Kidney (tissue), 13 donors: ENCODE measurements at regions not wholly inside any gene's neighbourhood (a gene's known extent, or its start where the extent isn't known, plus 50 kb on each side); places are given as distances from the start of the nearest gene placed in this dataset.
"Not testable (repeated sequence)": the region's sequence is repeated elsewhere in the genome, so short reads cannot be mapped to it uniquely, and the experiment has no call there.

ENCODE experiments used
- DNase-seq, 5 donors: peaks; one replicate each; pipeline ENCODE4 v3.0.0-alpha.2; 2013 to 2020
- FAIRE-seq: peaks from 2 replicates; lab custom pipeline; 2012; peaks lifted over from hg19 to GRCh38; lab: Jason Lieb, UNC
- H3K27ac ChIP-seq, 2 donors: one replicate each; pipeline ENCODE4 v1.7.0; 2013; ENCODE audit warnings: low read depth in 2 of 2, low read length in 2 of 2, inconsistent platforms in 1 of 2
- H3K27me3 ChIP-seq: one replicate; pipeline ENCODE4 v1.7.1; 2013; ENCODE audit warnings: low read length, inconsistent platforms; ENCODE audit not compliant: control insufficient read depth, insufficient read depth
- H3K36me3 ChIP-seq, 3 donors: one replicate each; pipeline versions ENCODE4 v1.7.0 to v1.7.1; 2013; ENCODE audit warnings: low read length in 3 of 3, control low read depth in 1 of 3, inconsistent platforms in 1 of 3; ENCODE audit not compliant: insufficient read depth in 3 of 3, control insufficient read depth in 2 of 3
- H3K4me1 ChIP-seq, 3 donors: one replicate each; pipeline versions ENCODE4 v1.7.0 to v1.7.1; 2013; ENCODE audit warnings: low read length in 3 of 3, inconsistent platforms in 1 of 3, low read depth in 1 of 3; ENCODE audit not compliant: control insufficient read depth in 2 of 3, insufficient read depth in 2 of 3
- H3K4me3 ChIP-seq, 3 donors: one replicate each; pipeline versions ENCODE4 v1.7.0 to v1.8.1; 2013; ENCODE audit warnings: low read length in 3 of 3, control low read depth in 1 of 3, inconsistent platforms in 1 of 3
- H3K9ac ChIP-seq, 3 donors: one replicate each; pipeline versions ENCODE4 v1.7.0 to v1.7.1; 2013; ENCODE audit warnings: low read length in 3 of 3, control low read depth in 1 of 3, inconsistent platforms in 1 of 3
- H3K9me3 ChIP-seq, 3 donors: one replicate each; pipeline versions ENCODE4 v1.7.0 to v1.7.1; 2013; ENCODE audit warnings: low read length in 3 of 3, control low read depth in 1 of 3, inconsistent platforms in 1 of 3; ENCODE audit not compliant: control insufficient read depth in 2 of 3, insufficient read depth in 1 of 3
- CTCF ChIP-seq: IDR thresholded peaks from 3 replicates; pipeline ENCODE4 v1.5.1; 2012; ENCODE audit warnings: mild to moderate bottlenecking, moderate library complexity, borderline replicate concordance; ENCODE audit not compliant: insufficient read depth; ENCODE audit errors: extremely low read depth
- intact Hi-C: fragments of 100-400 bp; cut with DNase I; formaldehyde crosslinking; loops from one replicate; pipeline ENCODE4 v1.11.1; 2022
- donor health status: control.
- donor health status: control.
- donor health status: control.
- donor health status: control.
- donor health status: control.
- donor health status: DM: yes; HTN: yes; CAD: no.
- donor health status: Normal renal cell carcinoma (clear cell type).

- intact Hi-C loops: no loop called here
- TF ChIP-seq CTCF: no peak
- Histone ChIP-seq H3K4me1 (no peaks in the 10 kb centered on the region), H3K9ac (no peak overlapping the region), H3K27me3 (no peaks in the 10 kb centered on the region), H3K36me3 (no peaks in the 10 kb centered on the region), H3K27ac (no peak overlapping the region), H3K9me3 (no peaks in the 10 kb centered on the region), H3K4me3 (no peak overlapping the region)
- FAIRE-seq (no peak), DNase-seq (no peak)
Observed at GRCh38 chr14:37819155-37820015, 224.0 kb downstream of the TTC6 start.

GRCh38 chr14:37820810-37821209 is 225.4 kb downstream of the TTC6 start:
- H3K4me3 ChIP-seq, H3K27me3 ChIP-seq, H3K4me1 ChIP-seq, H3K36me3 ChIP-seq, H3K27ac ChIP-seq, H3K9ac ChIP-seq, H3K9me3 ChIP-seq, FAIRE-seq, intact Hi-C loops, DNase-seq: not testable (repeated sequence)

GRCh38 chr14:37824939-37825712 is 229.7 kb downstream of the TTC6 start:
- Histone ChIP-seq H3K9ac (no peak overlapping the region), H3K27me3 (no peaks in the 10 kb centered on the region), H3K4me3 (no peak overlapping the region), H3K9me3 (no peaks in the 10 kb centered on the region), H3K4me1 (no peaks in the 10 kb centered on the region), H3K36me3 (no peaks in the 10 kb centered on the region), H3K27ac (no peak overlapping the region)
- intact Hi-C loops: no loop called here
- DNase-seq (no peak), FAIRE-seq (no peak)
- no peak for TF ChIP-seq CTCF

- Histone ChIP-seq H3K4me3 (no peak overlapping the region), H3K36me3 (no peaks in the 10 kb centered on the region), H3K27ac (no peak overlapping the region), H3K9ac (no peak overlapping the region), H3K27me3 (no peaks in the 10 kb centered on the region), H3K4me1 (no peaks in the 10 kb centered on the region), H3K9me3 (peaks cover 0 to 3% (median 0%) of the 10 kb centered on the region in 3 donors)
- no peak for TF ChIP-seq CTCF
- DNase-seq (no peak), FAIRE-seq (no peak)
- intact Hi-C loops: no loop called here
Observed at GRCh38 chr14:37826869-37827268, 231.4 kb downstream of the TTC6 start.
